Right lobe of liver (tissue), 6 donors: ENCODE measurements at regions not wholly inside any gene's neighbourhood (a gene's known extent, or its start where the extent isn't known, plus 50 kb on each side); places are given as distances from the start of the nearest gene placed in this dataset.

ENCODE experiments used
- ATAC-seq, 4 donors: fragments of 200-7000 bp; cut with Tn5 transposase; one replicate each; pipeline ENCODE4 v1.9.1; 2020; ENCODE audit warnings: mild to moderate bottlenecking in 4 of 4, moderate library complexity in 4 of 4
- DNase-seq, 3 donors: peaks; one replicate each; pipeline ENCODE4 v3.0.0-alpha.2; 2020
- H3K27ac ChIP-seq, 3 donors: fragments of 200-600 bp; one replicate each; pipeline ENCODE4 v1.8.0; 2022
- H3K27me3 ChIP-seq, 2 donors: fragments of 200-600 bp; one replicate each; pipeline ENCODE4 v1.8.0; 2022
- H3K36me3 ChIP-seq, 4 donors: fragments of 200-600 bp; sonication (generic) in 1 of 4; one replicate each; pipeline versions ENCODE4 v1.5.1 to v1.8.0; 2017 to 2022; ENCODE audit warnings: control low read depth in 1 of 4
- H3K4me1 ChIP-seq, 4 donors: fragments of 200-600 bp; sonication (generic) in 1 of 4; one replicate each; pipeline versions ENCODE4 v1.5.1 to v1.8.0; 2017 to 2022; ENCODE audit warnings: control low read depth in 1 of 4
- H3K4me3 ChIP-seq, 3 donors: fragments of 200-600 bp; one replicate each; pipeline ENCODE4 v1.8.0; 2022
- H3K9me3 ChIP-seq, 4 donors: fragments of 200-600 bp; sonication (generic) in 1 of 4; one replicate each; pipeline versions ENCODE4 v1.5.1 to v1.8.0; 2017 to 2022; ENCODE audit warnings: control low read depth in 1 of 4
- CTCF ChIP-seq, 4 donors: fragments of 200-600 bp in 3 of 4; fragments of 450-650 bp in 1 of 4; IDR thresholded peaks; one replicate each; pipeline versions ENCODE4 v1.5.1 to v1.8.0; 2016 to 2022; ENCODE audit warnings: antibody characterized with exemption in 4 of 4, mild to moderate bottlenecking in 2 of 4
- POLR2A ChIP-seq: fragments of 450-650 bp; IDR thresholded peaks from one replicate; pipeline ENCODE4 v1.6.1; 2017; ENCODE audit warnings: antibody characterized with exemption, mild to moderate bottlenecking
- WGBS: methylation state at CpG from one replicate; pipeline ENCODE4 v1.1.6; 2018; ENCODE audit warnings: low coverage, low lambda C conversion rate; ENCODE audit not compliant: insufficient coverage; ENCODE audit errors: missing lambda C conversion rate; 5-methylcytosine and 5-hydroxymethylcytosine counted together
- intact Hi-C, 2 donors: fragments of 100-400 bp; cut with DNase I; formaldehyde crosslinking; loops; one replicate each; pipeline versions ENCODE4 v1.11.2 to v1.14.1; 2022
- donor health status: DM: no; HTN: yes; CAD: no.
- donor health status: DM: no; HTN: no; CAD: no.
- donor health status: DM: no; HTN: no; CAD: no.
- donor health status: DM: no; HTN: yes; CAD: no.
- donor health status: DM: no; HTN: yes; CAD: no.

- Histone ChIP-seq H3K36me3 (no peaks in the 10 kb centered on the region), H3K4me1 (no peaks in the 10 kb centered on the region), H3K27me3 (no peaks in the 10 kb centered on the region), H3K9me3 (no peaks in the 10 kb centered on the region), H3K4me3 (no peak overlapping the region), H3K27ac (no peak overlapping the region)
- ATAC-seq (no peak), DNase-seq (no peak)
- WGBS: 63% methylated on average over 4 of the region's 4 CpGs
- intact Hi-C loops: no loop called here
- TF ChIP-seq POLR2A: no peak
- no peak for TF ChIP-seq CTCF (IDR thresholded peaks at IDR 0.05)
These were observed 391.9 kb downstream of the SIPA1L2 start for GRCh38 chr1:232238009-232238408.

GRCh38 chr1:232227306-232227705 lies 402.6 kb downstream of the SIPA1L2 start:
- Histone ChIP-seq H3K9me3 (no peaks in the 10 kb centered on the region), H3K27me3 (no peaks in the 10 kb centered on the region), H3K27ac (no peak overlapping the region), H3K36me3 (no peaks in the 10 kb centered on the region), H3K4me1 (no peaks in the 10 kb centered on the region), H3K4me3 (no peak overlapping the region)
- DNase-seq: no peak
- TF ChIP-seq POLR2A: no peak
- ATAC-seq: no peak
- intact Hi-C loops: no loop called here
- 25% methylated on average over 1 of the region's 3 CpGs for WGBS

GRCh38 chr1:232226197-232226712 lies 403.7 kb downstream of the SIPA1L2 start:
- Histone ChIP-seq H3K9me3 (no peaks in the 10 kb centered on the region), H3K4me1 (no peaks in the 10 kb centered on the region), H3K36me3 (no peaks in the 10 kb centered on the region), H3K27ac (no peak overlapping the region), H3K4me3 (no peak overlapping the region), H3K27me3 (no peaks in the 10 kb centered on the region)
- TF ChIP-seq POLR2A (no peak), CTCF (IDR thresholded peaks at IDR 0.05) (no peak)
- intact Hi-C loops: no loop called here
- DNase-seq (no peak), ATAC-seq (no peak)
- WGBS: 27% methylated on average over 4 of the region's 5 CpGs

GRCh38 chr1:232225336-232226131 lies 404.4 kb downstream of the SIPA1L2 start:
- TF ChIP-seq POLR2A (no peak), CTCF (IDR thresholded peaks at IDR 0.05) (no peak)
- 64% methylated on average over 13 of the region's 13 CpGs for WGBS

GRCh38 chr1:232223887-232224286 lies 406.0 kb downstream of the SIPA1L2 start:
- DNase-seq (no peak), ATAC-seq (no peak)
- H3K4me3 ChIP-seq: no peak overlapping the region
- no peaks in the 10 kb centered on the region for H3K4me1 ChIP-seq
- H3K36me3 ChIP-seq: no peaks in the 10 kb centered on the region
- no peak for TF ChIP-seq CTCF (IDR thresholded peaks at IDR 0.05)
- no peak for TF ChIP-seq POLR2A
- H3K27ac ChIP-seq: no peak overlapping the region
- H3K27me3 ChIP-seq: no peaks in the 10 kb centered on the region
- WGBS: 75% methylated on average over 6 of the region's 7 CpGs
- intact Hi-C loops: no loop called here
- no peaks in the 10 kb centered on the region for H3K9me3 ChIP-seq

More at GRCh38 chr1:232225336-232226131, 404.4 kb downstream of the SIPA1L2 start:
- Histone ChIP-seq H3K4me3 (no peak overlapping the region), H3K9me3 (no peaks in the 10 kb centered on the region), H3K27ac (no peak overlapping the region), H3K27me3 (no peaks in the 10 kb centered on the region), H3K36me3 (no peaks in the 10 kb centered on the region), H3K4me1 (no peaks in the 10 kb centered on the region)
- no peak for ATAC-seq
- intact Hi-C loops: no loop called here
- DNase-seq: no peak
